Adrenal gland (tissue), 5 donors: ENCODE measurements at regions not wholly inside any gene's neighbourhood (a gene's known extent, or its start where the extent isn't known, plus 50 kb on each side); places are given as distances from the start of the nearest gene placed in this dataset.

Source experiments
- CTCF ChIP-seq, 6 experiments: fragments of 450-650 bp in 4 of 6; fragments of 200-600 bp in 2 of 6; sonication (generic) in 1 of 6; IDR thresholded peaks; 1 replicate in 5 of 6; 2 replicates in 1 of 6; pipeline versions ENCODE4 v1.5.1 to v1.8.0; 2016 to 2021; ENCODE audit warnings: antibody characterized with exemption in 6 of 6, mild to moderate bottlenecking in 2 of 6, moderate library complexity in 1 of 6
- POLR2A ChIP-seq, 2 donors: fragments of 450-650 bp; IDR thresholded peaks; one replicate each; pipeline ENCODE4 v1.6.1; 2017; ENCODE audit warnings: antibody characterized with exemption in 2 of 2, mild to moderate bottlenecking in 2 of 2, moderate library complexity in 1 of 2
- donor health status: DM: no; HTN: no; CAD: no.

- no peak for TF ChIP-seq CTCF (IDR thresholded peaks at IDR 0.05)
- TF ChIP-seq POLR2A (IDR thresholded peaks at IDR 0.05), result no peak
Measured at GRCh38 chr3:154616298-154616697, 186.3 kb upstream of the GPR149 start.
